Activated T-cell treated with anti-CD3 and anti-CD28 coated beads, Interleukin-2, amount 50 U/mL, for 72 hours (primary cell): ENCODE measurements at regions not wholly inside any gene's neighbourhood (a gene's known extent, or its start where the extent isn't known, plus 50 kb on each side); places are given as distances from the start of the nearest gene placed in this dataset.

Experiments used
- ATAC-seq, 2 donors: fragments of 150-1000 bp; cut with Tn5 transposase; replicated peaks in 1 of 2; 2 replicates each; pipeline ENCODE4 v1.10.0; 2021; ENCODE audit warnings: moderate library complexity in 2 of 2, mild to moderate bottlenecking in 1 of 2
- DNase-seq, 2 donors: peaks; one replicate each; pipeline ENCODE4 v3.0.0; 2021 to 2022; ENCODE audit warnings: mixed read lengths in 1 of 2
- H3K27ac Mint-ChIP-seq: one replicate; pipeline ENCODE4 v1.8.0; 2022; ENCODE audit warnings: mild to moderate bottlenecking, moderate library complexity, mixed read lengths
- H3K27me3 Mint-ChIP-seq: one replicate; pipeline ENCODE4 v1.8.0; 2022; ENCODE audit warnings: low read depth, mixed read lengths
- H3K36me3 Mint-ChIP-seq, 2 donors: one replicate each; pipeline ENCODE4 v1.8.0; 2022; ENCODE audit warnings: mixed read lengths in 2 of 2, mild to moderate bottlenecking in 1 of 2; ENCODE audit not compliant: insufficient read depth in 2 of 2
- H3K4me1 Mint-ChIP-seq: one replicate; pipeline ENCODE4 v1.8.0; 2022; ENCODE audit warnings: low read depth, mixed read lengths
- H3K4me3 Mint-ChIP-seq, 2 donors: one replicate each; pipeline ENCODE4 v1.8.0; 2022; ENCODE audit warnings: mild to moderate bottlenecking in 2 of 2, mixed read lengths in 2 of 2, moderate library complexity in 2 of 2
- H3K9me3 Mint-ChIP-seq, 2 donors: one replicate each; pipeline ENCODE4 v1.8.0; 2022; ENCODE audit warnings: mixed read lengths in 2 of 2

- H3K27me3 Mint-ChIP-seq = peaks cover 11% of the 10 kb centered on the region
- no peak for DNase-seq
- no peaks in the 10 kb centered on the region for H3K36me3 Mint-ChIP-seq
- no peak overlapping the region for H3K4me3 Mint-ChIP-seq
- ATAC-seq = no peak
- H3K27ac Mint-ChIP-seq = no peak overlapping the region
- H3K9me3 Mint-ChIP-seq = peaks cover 0 to 3% of the 10 kb centered on the region in 2 donors
- no peaks in the 10 kb centered on the region for H3K4me1 Mint-ChIP-seq
Measured at GRCh38 chr18:51458861-51459260, 261.4 kb upstream of the MEX3C start.

DNA sequence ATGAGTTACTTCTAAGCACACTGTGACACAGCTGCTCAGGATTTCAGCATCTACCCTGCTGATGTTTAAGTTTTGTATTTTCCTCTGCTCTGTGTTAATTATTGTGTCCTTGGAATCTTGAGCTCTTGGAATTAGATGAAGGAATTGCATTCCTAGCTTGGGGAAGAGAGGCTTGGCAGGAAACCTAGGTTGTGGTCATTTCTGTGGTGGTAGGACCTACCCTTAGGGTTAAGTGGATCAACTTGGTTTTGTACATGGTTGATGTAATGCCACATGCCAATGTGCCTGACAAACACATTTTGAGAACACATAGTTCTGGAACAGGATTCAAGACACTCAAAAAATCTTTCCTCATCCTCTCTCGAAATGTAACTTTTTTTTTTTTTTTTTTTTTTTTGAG lies 264.5 kb upstream of the MEX3C start:
- Mint-ChIP-seq H3K36me3 (no peaks in the 10 kb centered on the region), H3K4me3 (no peak overlapping the region)

DNA sequence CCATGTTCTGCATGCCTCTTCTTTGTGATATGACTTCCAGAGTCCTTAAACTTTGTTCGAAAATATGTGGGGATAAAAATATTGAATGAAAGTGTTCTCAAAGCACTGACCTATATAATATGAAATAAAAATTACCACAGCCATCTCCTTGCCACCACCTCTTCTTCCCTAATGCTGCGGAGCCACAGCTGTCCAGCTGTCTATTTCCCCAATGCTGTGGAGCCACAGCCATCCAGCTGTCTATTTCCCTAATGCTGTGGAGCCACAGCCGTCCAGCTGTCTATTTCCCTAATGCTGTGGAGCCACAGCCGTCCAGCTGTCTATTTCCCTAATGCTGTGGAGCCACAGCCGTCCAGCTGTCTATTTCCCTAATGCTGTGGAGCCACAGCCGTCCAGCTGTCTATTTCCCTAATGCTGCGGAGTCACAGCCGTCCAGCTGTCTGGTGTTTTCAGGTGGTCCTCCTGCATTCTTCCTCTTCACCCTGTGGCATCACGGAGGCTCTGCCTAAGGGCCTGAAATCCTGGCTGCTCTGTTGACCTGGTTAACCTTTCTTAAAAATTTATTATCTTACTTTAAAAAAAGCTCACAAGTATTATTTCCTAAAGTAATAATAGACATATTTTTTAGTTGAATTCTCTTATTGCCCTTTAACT lies 266.1 kb upstream of the MEX3C start:
- ATAC-seq (no peak), DNase-seq (no peak)
- H3K4me3 Mint-ChIP-seq = no peak overlapping the region
- H3K4me1 Mint-ChIP-seq = no peaks in the 10 kb centered on the region
- no peaks in the 10 kb centered on the region for H3K36me3 Mint-ChIP-seq
- H3K9me3 Mint-ChIP-seq = peaks cover 0 to 3% of the 10 kb centered on the region in 2 donors
- H3K27me3 Mint-ChIP-seq = peaks cover 11% of the 10 kb centered on the region
- H3K27ac Mint-ChIP-seq = no peak overlapping the region

More for the DNA sequence above, 264.5 kb upstream of the MEX3C start:
- Mint-ChIP-seq H3K9me3 (peaks cover 0 to 3% of the 10 kb centered on the region in 2 donors), H3K27me3 (peaks cover 11% of the 10 kb centered on the region), H3K4me1 (no peaks in the 10 kb centered on the region), H3K27ac (no peak overlapping the region)
- ATAC-seq (no peak), DNase-seq (no peak)

DNA sequence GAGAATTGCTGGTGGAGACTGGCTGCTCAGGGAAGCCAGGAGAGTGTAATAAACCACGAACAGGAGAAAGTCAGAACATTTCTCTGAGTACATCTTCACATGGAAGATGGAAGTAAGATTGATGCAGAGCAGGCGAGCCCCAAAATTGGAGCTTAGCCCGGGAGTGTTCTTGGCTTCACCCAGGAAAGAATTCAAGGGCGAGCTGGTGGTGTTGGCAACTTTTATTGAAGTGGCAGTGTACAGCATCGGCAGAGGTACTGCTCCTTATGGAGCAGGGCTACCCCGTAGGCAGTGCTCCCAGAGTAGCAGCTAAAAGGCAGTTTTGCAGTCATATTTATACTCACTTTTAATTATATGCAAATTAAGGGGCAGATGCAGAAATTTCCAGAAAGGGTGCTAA lies 281.4 kb upstream of the MEX3C start:
- no peak overlapping the region for H3K27ac Mint-ChIP-seq
- H3K36me3 Mint-ChIP-seq = no peaks in the 10 kb centered on the region
- H3K4me1 Mint-ChIP-seq = no peaks in the 10 kb centered on the region
- H3K4me3 Mint-ChIP-seq = no peak overlapping the region
- H3K27me3 Mint-ChIP-seq = peaks cover 18% of the 10 kb centered on the region
- no peak for DNase-seq
- no peak for ATAC-seq
- no peaks in the 10 kb centered on the region for H3K9me3 Mint-ChIP-seq

GRCh38 chr18:51479736-51480135 lies 282.3 kb upstream of the MEX3C start:
- Mint-ChIP-seq H3K9me3 (no peaks in the 10 kb centered on the region), H3K36me3 (no peaks in the 10 kb centered on the region), H3K4me1 (no peaks in the 10 kb centered on the region), H3K27ac (no peak overlapping the region), H3K27me3 (peaks cover 18% of the 10 kb centered on the region), H3K4me3 (no peak overlapping the region)
- DNase-seq (no peak), ATAC-seq (no peak)

DNA sequence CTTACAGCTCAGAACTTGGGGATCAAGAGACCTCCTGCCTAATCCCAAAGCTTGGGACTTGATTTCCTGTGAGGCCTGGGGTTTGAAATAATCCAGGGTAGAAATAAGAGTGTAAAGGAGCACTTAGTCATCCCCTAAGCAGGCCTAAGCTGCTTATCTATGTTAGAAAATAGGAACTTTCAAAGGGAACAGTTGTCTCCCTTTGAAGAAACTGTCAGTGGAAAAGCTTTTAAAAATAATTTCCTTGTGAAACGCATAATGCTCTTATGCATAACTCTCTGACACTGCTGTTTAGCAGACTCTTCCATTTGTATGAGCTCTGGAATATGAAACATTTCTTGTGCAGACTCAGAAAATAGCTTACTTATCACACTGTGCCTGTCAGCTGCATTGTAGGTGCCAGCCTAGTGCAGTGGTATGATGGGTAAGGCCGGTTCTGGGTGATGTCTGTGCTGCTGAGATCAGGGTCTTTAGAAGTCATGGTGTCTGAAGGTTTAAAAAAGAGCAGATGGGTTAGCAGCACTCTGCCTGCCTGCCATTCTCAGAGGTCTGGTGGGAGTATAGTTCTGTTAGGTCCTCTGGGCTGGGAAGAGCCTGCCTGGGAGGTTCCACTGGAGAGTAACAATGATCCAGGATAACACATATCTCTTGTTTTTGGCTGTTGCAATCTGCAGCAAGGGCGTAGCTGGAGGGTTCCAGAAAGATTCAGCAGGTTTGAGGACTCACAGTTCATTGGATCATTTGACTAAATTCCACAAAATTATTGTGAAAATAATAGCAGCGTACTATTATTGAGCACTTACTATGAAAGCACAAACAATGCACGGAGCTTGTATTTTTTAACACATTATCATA lies 283.2 kb upstream of the MEX3C start:
- H3K4me3 Mint-ChIP-seq = no peak overlapping the region
- no peak for ATAC-seq
- no peak for DNase-seq
- H3K27ac Mint-ChIP-seq = no peak overlapping the region
- H3K9me3 Mint-ChIP-seq = no peaks in the 10 kb centered on the region
- H3K36me3 Mint-ChIP-seq = no peaks in the 10 kb centered on the region
- peaks cover 18% of the 10 kb centered on the region for H3K27me3 Mint-ChIP-seq
- no peaks in the 10 kb centered on the region for H3K4me1 Mint-ChIP-seq

GRCh38 chr18:51486735-51487366 lies 289.4 kb upstream of the MEX3C start:
- ATAC-seq (no peak), DNase-seq (no peak)
- no peak overlapping the region for H3K27ac Mint-ChIP-seq
- H3K27me3 Mint-ChIP-seq = no peaks in the 10 kb centered on the region
- no peaks in the 10 kb centered on the region for H3K9me3 Mint-ChIP-seq
- H3K4me3 Mint-ChIP-seq = no peak overlapping the region
- H3K4me1 Mint-ChIP-seq = no peaks in the 10 kb centered on the region
- H3K36me3 Mint-ChIP-seq = no peaks in the 10 kb centered on the region

- Mint-ChIP-seq H3K4me3 (no peak overlapping the region), H3K4me1 (no peaks in the 10 kb centered on the region), H3K36me3 (no peaks in the 10 kb centered on the region), H3K9me3 (no peaks in the 10 kb centered on the region), H3K27ac (no peak overlapping the region), H3K27me3 (no peaks in the 10 kb centered on the region)
- DNase-seq = no peak
- ATAC-seq = no peak
Measured at GRCh38 chr18:51490417-51490816, 292.9 kb upstream of the MEX3C start.

- ATAC-seq (no peak), DNase-seq (no peak)
- no peak overlapping the region for H3K27ac Mint-ChIP-seq
- no peaks in the 10 kb centered on the region for H3K36me3 Mint-ChIP-seq
- H3K4me3 Mint-ChIP-seq = no peak overlapping the region
- no peaks in the 10 kb centered on the region for H3K27me3 Mint-ChIP-seq
- no peaks in the 10 kb centered on the region for H3K9me3 Mint-ChIP-seq
- no peaks in the 10 kb centered on the region for H3K4me1 Mint-ChIP-seq
Measured at GRCh38 chr18:51490860-51491259, 293.4 kb upstream of the MEX3C start.

DNA sequence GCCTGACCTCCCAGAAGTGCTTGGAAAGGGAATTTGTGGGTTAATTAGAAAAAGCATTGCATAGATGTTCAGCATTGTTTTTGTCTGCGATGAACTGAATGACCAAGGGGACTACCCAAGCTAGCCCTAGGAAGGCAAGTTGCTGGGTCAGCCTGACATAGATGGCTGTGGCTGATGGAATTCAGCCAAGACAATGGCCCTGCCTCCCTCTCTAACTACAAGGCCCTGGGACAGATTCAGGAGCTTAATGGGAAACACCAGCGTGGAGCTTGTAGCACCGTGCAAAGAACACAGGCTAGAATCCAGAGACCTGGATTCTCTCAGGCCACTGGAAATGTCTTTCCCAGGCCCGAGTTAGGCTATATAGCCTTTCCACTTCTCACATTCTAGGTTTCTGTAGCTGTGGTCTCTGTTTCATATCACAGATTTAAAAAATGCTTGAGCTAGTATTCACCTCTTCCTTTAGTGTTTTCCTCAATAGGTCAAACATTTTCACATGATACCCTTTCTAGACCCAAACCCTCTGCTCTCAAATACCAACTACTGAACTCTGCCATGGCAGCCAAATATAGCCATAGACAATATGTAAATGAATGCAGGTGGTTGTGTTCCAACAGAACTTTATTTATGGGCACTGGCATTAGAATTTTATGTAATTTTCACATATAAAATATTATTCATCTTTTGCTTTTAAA lies 294.3 kb upstream of the MEX3C start:
- Mint-ChIP-seq H3K4me3 (no peak overlapping the region), H3K4me1 (no peaks in the 10 kb centered on the region), H3K9me3 (no peaks in the 10 kb centered on the region), H3K27ac (no peak overlapping the region), H3K36me3 (no peaks in the 10 kb centered on the region), H3K27me3 (peaks cover 7% of the 10 kb centered on the region)
- no peak for DNase-seq
- ATAC-seq = no peak

GRCh38 chr18:51498085-51498855 lies 300.8 kb upstream of the MEX3C start:
- H3K27me3 Mint-ChIP-seq = peaks cover 19% of the 10 kb centered on the region
- DNase-seq (no peak), ATAC-seq (no peak)
- H3K36me3 Mint-ChIP-seq = no peaks in the 10 kb centered on the region
- no peak overlapping the region for H3K27ac Mint-ChIP-seq
- H3K9me3 Mint-ChIP-seq = no peaks in the 10 kb centered on the region
- H3K4me3 Mint-ChIP-seq = no peak overlapping the region
- no peaks in the 10 kb centered on the region for H3K4me1 Mint-ChIP-seq

DNA sequence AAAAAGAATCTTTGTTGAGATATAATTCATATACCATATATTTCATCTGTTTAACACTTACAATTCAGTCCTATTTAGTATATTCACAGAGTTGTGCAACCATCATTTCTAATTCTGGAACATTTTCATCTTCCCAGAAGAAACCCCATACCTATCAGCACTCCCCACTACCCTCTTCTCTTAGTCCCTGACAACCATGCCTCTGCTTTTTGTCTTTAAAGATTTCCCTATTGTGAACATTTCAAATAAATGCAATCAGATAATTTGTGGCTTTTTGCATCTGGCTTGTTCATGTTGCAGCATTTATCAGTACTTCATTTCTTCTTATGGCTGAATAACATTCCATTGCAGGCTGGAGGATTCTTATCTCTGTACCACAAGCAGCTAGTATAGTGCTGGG lies 305.9 kb upstream of the MEX3C start:
- Mint-ChIP-seq H3K36me3 (peaks cover 0 to 1% of the 10 kb centered on the region in 2 donors), H3K9me3 (peaks cover 0 to 4% of the 10 kb centered on the region in 2 donors), H3K4me3 (no peak overlapping the region), H3K27me3 (no peaks in the 10 kb centered on the region), H3K27ac (no peak overlapping the region), H3K4me1 (no peaks in the 10 kb centered on the region)
- DNase-seq (no peak), ATAC-seq (no peak)
